H1 (cell line): ENCODE measurements at regions not wholly inside any gene's neighbourhood (a gene's known extent, or its start where the extent isn't known, plus 50 kb on each side); places are given as distances from the start of the nearest gene placed in this dataset.

ENCODE experiments used
- CTCF ChIA-PET: fragments of 300-600 bp; sonication (Branson Sonifier 250); formaldehyde crosslinking; loops from one replicate; lab custom pipeline; 2021; ENCODE audit not compliant: partially characterized antibody; lab: Charles Lee
- POLR2A ChIA-PET: fragments of 300-600 bp; sonication (Branson Sonifier 250); formaldehyde crosslinking; loops from one replicate; lab custom pipeline; 2021; ENCODE audit warnings: inconsistent platforms; ENCODE audit not compliant: partially characterized antibody; lab: Charles Lee
- DNase-seq, 2 experiments: peaks; one replicate each; pipeline versions ENCODE4 v3.0.0 to v3.0.0-alpha.2; 2010 to 2022; ENCODE audit warnings: low spot score in 2 of 2, low read depth in 1 of 2, mixed read lengths in 1 of 2
- FAIRE-seq: peaks from 2 replicates; lab custom pipeline; 2011; peaks lifted over from hg19 to GRCh38; lab: Jason Lieb, UNC
- H2AFZ ChIP-seq: 2 replicates; pipeline ENCODE4 v1.8.1; 2012; ENCODE audit warnings: low read length, inconsistent platforms
- H2AK5ac ChIP-seq: 2 replicates; pipeline ENCODE4 v1.6.1; 2013; ENCODE audit warnings: low read depth, low read length
- H2BK120ac ChIP-seq: replicated peaks from 2 replicates; pipeline ENCODE3; 2013; ENCODE audit warnings: low read depth, low read length, inconsistent platforms
- H2BK12ac ChIP-seq: 2 replicates; pipeline ENCODE4 v1.6.1; 2013; ENCODE audit warnings: low read depth, low read length
- H2BK15ac ChIP-seq: 2 replicates; pipeline ENCODE4 v1.6.1; 2013; ENCODE audit warnings: low read length
- H2BK20ac ChIP-seq: 2 replicates; pipeline ENCODE4 v1.6.1; 2013; ENCODE audit warnings: low read length
- H2BK5ac ChIP-seq: 2 replicates; pipeline ENCODE4 v1.6.1; 2013; ENCODE audit warnings: low read depth, low read length
- H3K14ac ChIP-seq: 2 replicates; pipeline ENCODE4 v1.6.1; 2013; ENCODE audit warnings: inconsistent platforms; ENCODE audit not compliant: insufficient read length
- H3K18ac ChIP-seq: 2 replicates; pipeline ENCODE4 v1.6.1; 2013; ENCODE audit warnings: low read length; ENCODE audit errors: extremely low read depth
- H3K23ac ChIP-seq: 2 replicates; pipeline ENCODE4 v1.6.1; 2013; ENCODE audit warnings: inconsistent platforms; ENCODE audit not compliant: insufficient read length
- H3K23me2 ChIP-seq: 2 replicates; pipeline ENCODE4 v1.6.1; 2013; ENCODE audit warnings: low read depth, low read length
- H3K27ac ChIP-seq: 2 replicates; pipeline ENCODE4 v1.6.1; 2011; ENCODE audit warnings: low read depth, low read length, inconsistent platforms
- H3K27me3 ChIP-seq, 4 experiments: replicated peaks in 1 of 4; 1 replicate in 1 of 4; 2 replicates in 3 of 4; pipeline versions ENCODE4 v1.6.1 to v1.8.1; 2011 to 2013; ENCODE audit warnings: low read length in 3 of 4, mild to moderate bottlenecking in 3 of 4, inconsistent platforms in 2 of 4, mixed read lengths in 2 of 4, moderate library complexity in 1 of 4; ENCODE audit not compliant: control insufficient read depth in 3 of 4, insufficient read depth in 3 of 4; ENCODE audit errors: extremely low read depth in 1 of 4
- H3K36me3 ChIP-seq, 4 experiments: 2 replicates each; pipeline versions ENCODE4 v1.6.1 to v1.8.1; 2011 to 2013; ENCODE audit warnings: mild to moderate bottlenecking in 4 of 4, low read length in 3 of 4, moderate library complexity in 2 of 4, control low read depth in 1 of 4, inconsistent platforms in 1 of 4; ENCODE audit not compliant: insufficient read depth in 4 of 4, control insufficient read depth in 2 of 4
- H3K4ac ChIP-seq: replicated peaks from 2 replicates; pipeline ENCODE3; 2013; ENCODE audit warnings: low read length, low read depth, mixed read lengths, inconsistent platforms; ENCODE audit not compliant: insufficient read length
- H3K4me1 ChIP-seq, 4 experiments: replicated peaks in 1 of 4; 1 replicate in 1 of 4; 2 replicates in 3 of 4; pipeline versions ENCODE4 v1.6.1 to v1.8.1; 2011 to 2013; ENCODE audit warnings: low read length in 3 of 4, inconsistent platforms in 2 of 4, mixed read lengths in 1 of 4; ENCODE audit not compliant: insufficient read depth in 4 of 4, control insufficient read depth in 3 of 4
- H3K4me2 ChIP-seq, 2 experiments: 2 replicates each; pipeline versions ENCODE4 v1.6.1 to v1.8.1; 2011 to 2013; ENCODE audit warnings: low read depth in 2 of 2, low read length in 2 of 2, control low read depth in 1 of 2, inconsistent platforms in 1 of 2, mild to moderate bottlenecking in 1 of 2; ENCODE audit not compliant: insufficient read depth in 1 of 2
- H3K4me3 ChIP-seq, 4 experiments: fragments of 200-600, 300-600 bp in 1 of 4; sonication (generic), shearing (Covaris generic), sonication (Bioruptor Twin) in 1 of 4; 2 replicates each; pipeline versions ENCODE4 v1.5.1 to v1.8.1; 2011 to 2016; ENCODE audit warnings: low read length in 4 of 4, low read depth in 3 of 4, control low read depth in 2 of 4, inconsistent platforms in 2 of 4, mild to moderate bottlenecking in 2 of 4, mixed read lengths in 1 of 4, moderate library complexity in 1 of 4; ENCODE audit not compliant: insufficient read depth in 2 of 4; ENCODE audit errors: extremely low read depth in 1 of 4
- H3K56ac ChIP-seq: replicated peaks from 2 replicates; pipeline ENCODE3; 2013; ENCODE audit warnings: low read depth, mild to moderate bottlenecking, mixed read lengths, low read length, inconsistent platforms; ENCODE audit not compliant: insufficient read length
- H3K79me1 ChIP-seq: 2 replicates; pipeline ENCODE4 v1.6.1; 2013; ENCODE audit warnings: low read depth, low read length, control low read depth
- H3K79me2 ChIP-seq, 2 experiments: 2 replicates each; pipeline versions ENCODE4 v1.6.1 to v1.8.1; 2012 to 2013; ENCODE audit warnings: low read length in 2 of 2, mild to moderate bottlenecking in 2 of 2, inconsistent platforms in 1 of 2; ENCODE audit not compliant: insufficient read depth in 2 of 2, control insufficient read depth in 1 of 2
- H3K9ac ChIP-seq, 4 experiments: replicated peaks in 1 of 4; 1 replicate in 1 of 4; 2 replicates in 3 of 4; pipeline versions ENCODE4 v1.6.1 to v1.8.1; 2011 to 2013; ENCODE audit warnings: low read depth in 3 of 4, low read length in 3 of 4, control low read depth in 2 of 4, mild to moderate bottlenecking in 2 of 4, moderate library complexity in 2 of 4, inconsistent platforms in 1 of 4; ENCODE audit errors: extremely low read depth in 1 of 4
- H3K9me3 ChIP-seq, 2 experiments: 2 replicates each; pipeline versions ENCODE4 v1.6.1 to v1.8.1; 2012 to 2013; ENCODE audit warnings: mild to moderate bottlenecking in 2 of 2, moderate library complexity in 2 of 2, control low read depth in 1 of 2, inconsistent platforms in 1 of 2, low read depth in 1 of 2, low read length in 1 of 2, mixed read lengths in 1 of 2; ENCODE audit not compliant: insufficient read depth in 2 of 2
- H4K20me1 ChIP-seq, 2 experiments: replicated peaks in 1 of 2; 2 replicates each; pipeline versions ENCODE3 to v1.8.1; 2011 to 2013; ENCODE audit warnings: inconsistent platforms in 2 of 2, low read length in 2 of 2, mild to moderate bottlenecking in 1 of 2; ENCODE audit not compliant: insufficient read depth in 2 of 2, control insufficient read depth in 1 of 2
- H4K5ac ChIP-seq: 2 replicates; pipeline ENCODE4 v1.6.1; 2013; ENCODE audit warnings: low read length, low read depth, mixed read lengths, inconsistent platforms; ENCODE audit not compliant: insufficient read length
- H4K8ac ChIP-seq: 2 replicates; pipeline ENCODE4 v1.8.0; 2013; ENCODE audit warnings: mild to moderate bottlenecking, moderate library complexity, low read length, inconsistent platforms; ENCODE audit not compliant: insufficient read depth; ENCODE audit errors: extremely low read depth
- H4K91ac ChIP-seq: replicated peaks from 2 replicates; pipeline ENCODE3; 2013; ENCODE audit warnings: low read length, mixed read lengths, inconsistent platforms; ENCODE audit not compliant: insufficient read length
- CBX5 ChIP-seq: fragments of 300-800, 300-1000 bp; sonication (generic); IDR thresholded peaks from 2 replicates; pipeline ENCODE4 v1.7.1; 2016; ENCODE audit warnings: antibody characterized with exemption, low read length, low read depth
- CBX8 ChIP-seq: fragments of 300-800, 300-1000 bp; sonication (generic); IDR thresholded peaks from 2 replicates; pipeline ENCODE4 v1.7.1; 2016; ENCODE audit warnings: low read depth, low read length, borderline replicate concordance
- CHD1 ChIP-seq: IDR thresholded peaks from 2 replicates; pipeline ENCODE4 v1.6.1; 2012; ENCODE audit warnings: low read depth, low read length, improper control_type of control experiment
- CREB1 ChIP-seq: IDR thresholded peaks from 2 replicates; pipeline ENCODE4 v1.6.1; 2012; ENCODE audit warnings: inconsistent platforms
- EP300 ChIP-seq, 2 experiments: IDR thresholded peaks; 1 replicate in 1 of 2; 2 replicates in 1 of 2; pipeline ENCODE4 v1.6.1; 2011 to 2012; ENCODE audit warnings: low read depth in 2 of 2, low read length in 2 of 2, mild to moderate bottlenecking in 2 of 2, borderline replicate concordance in 1 of 2, inconsistent platforms in 1 of 2, moderate library complexity in 1 of 2
- NANOG ChIP-seq: IDR thresholded peaks from 2 replicates; pipeline ENCODE4 v1.6.1; 2011; ENCODE audit warnings: low read length, low read depth, mild to moderate bottlenecking, inconsistent platforms; ENCODE audit not compliant: insufficient read depth, poor library complexity, severe bottlenecking
- RAD21 ChIP-seq, 2 experiments: IDR thresholded peaks in 1 of 2; conservative IDR thresholded peaks in 1 of 2; 2 replicates each; pipeline ENCODE4 v1.6.1; 2011; ENCODE audit warnings: low read depth in 2 of 2, low read length in 2 of 2, improper control_type of control experiment in 1 of 2, inconsistent platforms in 1 of 2, mild to moderate bottlenecking in 1 of 2, moderate library complexity in 1 of 2
- RNF2 ChIP-seq: fragments of 200-900, 300-1000 bp; sonication (generic); IDR thresholded peaks from 2 replicates; pipeline ENCODE4 v1.7.1; 2016; ENCODE audit warnings: borderline replicate concordance, low read depth, mild to moderate bottlenecking, antibody characterized with exemption, low read length; ENCODE audit not compliant: poor library complexity, severe bottlenecking; ENCODE audit errors: missing control alignments
- SP2 ChIP-seq: IDR thresholded peaks from 2 replicates; pipeline ENCODE4 v1.6.1; 2012; ENCODE audit warnings: mild to moderate bottlenecking, low read length, inconsistent platforms
- TAF7 ChIP-seq: optimal IDR thresholded peaks from 2 replicates; pipeline ENCODE3; 2011; ENCODE audit warnings: low read depth, mild to moderate bottlenecking, inconsistent platforms, low read length, moderate library complexity, borderline replicate concordance
- TBP ChIP-seq: IDR thresholded peaks from 2 replicates; pipeline ENCODE4 v1.6.1; 2011; ENCODE audit warnings: low read depth, low read length, improper control_type of control experiment
- USF2 ChIP-seq: IDR thresholded peaks from 2 replicates; pipeline ENCODE4 v1.6.1; 2011; ENCODE audit warnings: low read length, improper control_type of control experiment
- YY1 ChIP-seq: IDR thresholded peaks from 2 replicates; pipeline ENCODE4 v1.6.1; 2011; ENCODE audit warnings: low read depth, mild to moderate bottlenecking, low read length
- WGBS, 2 experiments: shearing (Covaris generic) in 1 of 2; methylation state at CpG; one replicate each; pipeline versions ENCODE4 v1.1.6 to v1.1.7; 2013 to 2015; ENCODE audit warnings: low lambda C conversion rate in 2 of 2, mixed read lengths in 2 of 2, inconsistent platforms in 1 of 2, low coverage in 1 of 2, missing lambda C conversion rate in 1 of 2; ENCODE audit not compliant: insufficient replicate concordance in 2 of 2, insufficient coverage in 1 of 2, insufficient read length in 1 of 2; ENCODE audit errors: extremely low coverage in 1 of 2, missing lambda C conversion rate in 1 of 2; 5-methylcytosine and 5-hydroxymethylcytosine counted together

GRCh38 chr2:139720056-139720455 is 939.9 kb upstream of the NXPH2 start:
- Histone ChIP-seq H3K4me1 (peaks cover 2 to 9% (median 4%) of the 10 kb centered on the region in 4 experiments; a peak in 4 of 7 replicates), H3K56ac (no peak overlapping the region), H3K9ac (no peak overlapping the region), H3K79me2 (no peaks in the 10 kb centered on the region), H4K91ac (no peak overlapping the region), H3K9me3 (no peaks in the 10 kb centered on the region), H3K27me3 (no peaks in the 10 kb centered on the region; a peak in 1 of 7 replicates), H2BK5ac (no peak overlapping the region), H3K23me2 (no peaks in the 10 kb centered on the region), H4K5ac (no peak overlapping the region), H2BK120ac (no peak overlapping the region), H4K20me1 (no peaks in the 10 kb centered on the region), H2BK20ac (no peak overlapping the region), H2BK12ac (no peak overlapping the region), H3K36me3 (no peaks in the 10 kb centered on the region), H3K23ac (no peak overlapping the region), H2AK5ac (no peak overlapping the region), H3K4me3 (no peak overlapping the region), H3K4ac (no peak overlapping the region), H3K18ac (no peak overlapping the region), H4K8ac (no peak overlapping the region), H3K14ac (no peak overlapping the region), H2BK15ac (no peak overlapping the region), H3K79me1 (no peaks in the 10 kb centered on the region), H3K4me2 (no peak overlapping the region), H2AFZ (no peak overlapping the region), H3K27ac (no peak overlapping the region)
- CTCF ChIA-PET: no interaction called here
- no peak for DNase-seq
- POLR2A ChIA-PET: no interaction called here
- FAIRE-seq: no peak
- WGBS, 2 experiments: 85% methylated on average over 3 of the region's 3 CpGs; no CpG with 5 or more reads in 1 of the 2 experiments
- TF ChIP-seq CHD1: no peak
- no peak for TF ChIP-seq CBX8
- no peak for TF ChIP-seq USF2
- TF ChIP-seq CBX5: no peak
- TF ChIP-seq CREB1: no peak
- TF ChIP-seq TBP: no peak
- no peak for TF ChIP-seq RAD21 (IDR thresholded peaks at IDR 0.05 in 1 of 2, conservative IDR thresholded peaks at IDR 0.05 in 1 of 2; ENCODE audit: low read depth in 2 of 2, low read length in 2 of 2)
- TF ChIP-seq RNF2: no peak
- TF ChIP-seq NANOG: no peak
- no peak for TF ChIP-seq YY1
- no peak for TF ChIP-seq TAF7
- TF ChIP-seq EP300 (IDR thresholded peaks at IDR 0.05; ENCODE audit: borderline replicate concordance in 1 of 2, low read depth in 2 of 2, low read length in 2 of 2): no peak
- no peak for TF ChIP-seq SP2
